A549 (cell line): ENCODE measurements at regions not wholly inside any gene's neighbourhood (a gene's known extent, or its start where the extent isn't known, plus 50 kb on each side); places are given as distances from the start of the nearest gene placed in this dataset.

Experiments used
- ATAC-seq, 2 experiments: fragments of 200-7000 bp in 1 of 2; fragments of >200 bp in 1 of 2; cut with Nextera tagmentation in 1 of 2; cut with Tn5 transposase in 1 of 2; 3 replicates each; pipeline versions ENCODE4 v1.8.0 to v1.9.1; 2018 to 2020; ENCODE audit warnings: mild to moderate bottlenecking in 1 of 2, moderate library complexity in 1 of 2
- CTCF ChIA-PET: fragments of 300-600 bp; sonication (Branson Sonifier 250); formaldehyde crosslinking; extraction: SDS; loops from one replicate; lab custom pipeline; 2021; ENCODE audit warnings: antibody characterized with exemption, inconsistent platforms; lab: Yijun Ruan, JAX
- POLR2A ChIA-PET: fragments of 350-600 bp; formaldehyde crosslinking; extraction: SDS; loops from one replicate; lab custom pipeline; 2021; ENCODE audit warnings: antibody characterized with exemption, inconsistent platforms; lab: Yijun Ruan, JAX
- DNase-seq, 2 experiments: peaks; one replicate each; pipeline versions ENCODE4 v3.0.0 to v3.0.0-alpha.2; 2011 to 2016; ENCODE audit warnings: low read depth in 1 of 2, low spot score in 1 of 2
- FAIRE-seq: peaks from 2 replicates; lab custom pipeline; 2011; peaks lifted over from hg19 to GRCh38; lab: Jason Lieb, UNC
- H3K27ac ChIP-seq, 2 experiments: fragments of >200 bp; sonication (Bioruptor Twin); formaldehyde crosslinking; 3 replicates each; pipeline ENCODE4 v1.5.1; 2016 to 2017
- H3K4me1 ChIP-seq: fragments of >200 bp; sonication (Bioruptor Twin); formaldehyde crosslinking; 3 replicates; pipeline ENCODE4 v1.6.1; 2016
- H3K4me2 ChIP-seq: fragments of >200 bp; sonication (Bioruptor Twin); formaldehyde crosslinking; 3 replicates; pipeline ENCODE4 v1.6.1; 2016
- H3K4me3 ChIP-seq: fragments of >200 bp; sonication (Bioruptor Twin); formaldehyde crosslinking; 3 replicates; pipeline ENCODE4 v1.5.1; 2016
- H3K9me3 ChIP-seq: fragments of >200 bp; sonication (Bioruptor Twin); formaldehyde crosslinking; 3 replicates; pipeline ENCODE4 v1.6.1; 2016
- CBX2 ChIP-seq: fragments of 200-600 bp; sonication (generic); IDR thresholded peaks from 2 replicates; pipeline ENCODE4 v1.6.1; 2016; ENCODE audit warnings: low read depth, mild to moderate bottlenecking, borderline replicate concordance
- EHF ChIP-seq: fragments of 250-450 bp; sonication (Bioruptor Pico); IDR thresholded peaks from 2 replicates; pipeline ENCODE4 v1.5.0; 2020; ENCODE audit warnings: mild to moderate bottlenecking
- EP300 ChIP-seq, 2 experiments: fragments of >200 bp; sonication (Bioruptor Twin); formaldehyde crosslinking; IDR thresholded peaks; 2 replicates in 1 of 2; 3 replicates in 1 of 2; pipeline ENCODE4 v1.6.1; 2016 to 2017
- ESRRA ChIP-seq: fragments of 150-350 bp; IDR thresholded peaks from 2 replicates; pipeline ENCODE4 v1.6.1; 2014; ENCODE audit warnings: mild to moderate bottlenecking, low read length, borderline replicate concordance
- FOSL2 ChIP-seq, 2 experiments: fragments of 450-650 bp in 1 of 2; fragments of >200 bp in 1 of 2; sonication (Bioruptor Twin) in 1 of 2; formaldehyde crosslinking; IDR thresholded peaks; 2 replicates each; pipeline versions ENCODE4 v1.5.0 to v1.6.1; 2016 to 2020; ENCODE audit warnings: mild to moderate bottlenecking in 1 of 2, moderate library complexity in 1 of 2
- GATA3 ChIP-seq: IDR thresholded peaks from 2 replicates; pipeline ENCODE4 v1.6.1; 2012; ENCODE audit warnings: borderline replicate concordance
- HOXB13 ChIP-seq: fragments of 250-450 bp; sonication (Bioruptor Pico); IDR thresholded peaks from 2 replicates; pipeline ENCODE4 v1.5.0; 2020; ENCODE audit warnings: low read depth, mild to moderate bottlenecking, moderate library complexity
- JUN ChIP-seq, 2 experiments: fragments of >200 bp; sonication (Bioruptor Twin); formaldehyde crosslinking; IDR thresholded peaks; 2 replicates in 1 of 2; 3 replicates in 1 of 2; pipeline ENCODE4 v1.6.1; 2016 to 2017
- KDM1A ChIP-seq: fragments of 200-600 bp; sonication (generic); IDR thresholded peaks from 2 replicates; pipeline ENCODE4 v1.6.1; 2016; ENCODE audit warnings: low read depth, mild to moderate bottlenecking
- KDM5A ChIP-seq: fragments of 200-600 bp; sonication (generic); IDR thresholded peaks from 2 replicates; pipeline ENCODE4 v1.6.1; 2016; ENCODE audit warnings: antibody characterized with exemption, mild to moderate bottlenecking
- MAFK ChIP-seq: fragments of 450-650 bp; IDR thresholded peaks from 2 replicates; pipeline ENCODE4 v1.6.1; 2014; ENCODE audit not compliant: partially characterized antibody
- MYC ChIP-seq: IDR thresholded peaks from 2 replicates; pipeline ENCODE4 v1.6.1; 2012; ENCODE audit warnings: mild to moderate bottlenecking, inconsistent platforms, low read length, improper control_type of control experiment, borderline replicate concordance
- NFE2L2 ChIP-seq: fragments of 150-350 bp; conservative IDR thresholded peaks from 2 replicates; pipeline ENCODE4 v1.6.1; 2014; ENCODE audit warnings: low read length
- NPAS2 ChIP-seq: fragments of 250-450 bp; sonication (Bioruptor Pico); IDR thresholded peaks from 2 replicates; pipeline ENCODE4 v1.8.0; 2022; ENCODE audit warnings: mild to moderate bottlenecking, moderate library complexity, borderline replicate concordance
- NR3C1 ChIP-seq: fragments of >200 bp; sonication (Bioruptor Twin); formaldehyde crosslinking; IDR thresholded peaks from 3 replicates; pipeline ENCODE4 v1.6.1; 2017
- PBX3 ChIP-seq: IDR thresholded peaks from 2 replicates; pipeline ENCODE4 v1.6.1; 2012
- RCOR1 ChIP-seq: fragments of 150-350 bp; IDR thresholded peaks from 2 replicates; pipeline ENCODE4 v1.6.1; 2014; ENCODE audit warnings: antibody characterized with exemption, low read length, low read depth
- RNF2 ChIP-seq: fragments of 200-600 bp; sonication (generic); IDR thresholded peaks from 2 replicates; pipeline ENCODE4 v1.6.1; 2016; ENCODE audit warnings: low read depth, mild to moderate bottlenecking, antibody characterized with exemption, moderate library complexity, borderline replicate concordance
- TFCP2L1 ChIP-seq: fragments of 250-450 bp; sonication (Bioruptor Pico); IDR thresholded peaks from 2 replicates; pipeline ENCODE4 v1.5.0; 2021; ENCODE audit warnings: mild to moderate bottlenecking
- TP53 ChIP-seq: fragments of 250-450 bp; sonication (Bioruptor Pico); IDR thresholded peaks from 2 replicates; pipeline ENCODE4 v1.5.0; 2021; ENCODE audit warnings: mild to moderate bottlenecking, moderate library complexity
- ZFP36 ChIP-seq: fragments of 450-650 bp; IDR thresholded peaks from 2 replicates; pipeline ENCODE4 v1.6.1; 2014; ENCODE audit warnings: borderline replicate concordance; ENCODE audit not compliant: partially characterized antibody
- ZSCAN20 ChIP-seq: fragments of 250-450 bp; sonication (Bioruptor Pico); IDR thresholded peaks from 2 replicates; pipeline ENCODE4 v1.8.0; 2022; ENCODE audit warnings: mild to moderate bottlenecking, moderate library complexity
- WGBS: methylation state at CpG from one replicate; pipeline ENCODE4 v1.1.6; 2017; ENCODE audit errors: missing lambda C conversion rate; 5-methylcytosine and 5-hydroxymethylcytosine counted together
- TF ChIP-seq, protein P1 (sequence below): fragments of 200-600 bp; sonication (generic); IDR thresholded peaks from 2 replicates; pipeline ENCODE4 v1.6.1; 2016; ENCODE audit warnings: antibody characterized with exemption, mild to moderate bottlenecking, moderate library complexity
- TF ChIP-seq, protein P2 (sequence below): fragments of 450-650 bp; IDR thresholded peaks from 2 replicates; pipeline ENCODE4 v1.6.1; 2014; ENCODE audit warnings: antibody characterized with exemption

GRCh38 chr17:77592106-77592865 lies 366.2 kb upstream of the TNRC6C start:
- no peak overlapping the region for H3K4me3 ChIP-seq
- H3K27ac ChIP-seq = no peak overlapping the region
- ChIA-PET POLR2A (no interaction called here), CTCF (interaction anchor here (0.8 to 1.6 kb wide), 2 partner anchors 40 to 50 kb away, joined by 4 read pairs; no protein-coding TSS in a partner anchor)
- H3K9me3 ChIP-seq = peaks cover 7% of the 10 kb centered on the region
- 66% methylated on average over 13 of the region's 13 CpGs for WGBS
- DNase-seq (no peak), FAIRE-seq (no peak), ATAC-seq (no peak)
- H3K4me2 ChIP-seq = no peak overlapping the region
- TF ChIP-seq TFCP2L1 (CRISPR knock-in tag) (no peak), TP53 (CRISPR knock-in tag) (no peak), PBX3 (no peak), NPAS2 (no peak), NR3C1 (no peak), ZFP36 (no peak), JUN (IDR thresholded peaks at IDR 0.05) (no peak), EHF (CRISPR knock-in tag) (no peak)
- TF ChIP-seq, protein P1, sequence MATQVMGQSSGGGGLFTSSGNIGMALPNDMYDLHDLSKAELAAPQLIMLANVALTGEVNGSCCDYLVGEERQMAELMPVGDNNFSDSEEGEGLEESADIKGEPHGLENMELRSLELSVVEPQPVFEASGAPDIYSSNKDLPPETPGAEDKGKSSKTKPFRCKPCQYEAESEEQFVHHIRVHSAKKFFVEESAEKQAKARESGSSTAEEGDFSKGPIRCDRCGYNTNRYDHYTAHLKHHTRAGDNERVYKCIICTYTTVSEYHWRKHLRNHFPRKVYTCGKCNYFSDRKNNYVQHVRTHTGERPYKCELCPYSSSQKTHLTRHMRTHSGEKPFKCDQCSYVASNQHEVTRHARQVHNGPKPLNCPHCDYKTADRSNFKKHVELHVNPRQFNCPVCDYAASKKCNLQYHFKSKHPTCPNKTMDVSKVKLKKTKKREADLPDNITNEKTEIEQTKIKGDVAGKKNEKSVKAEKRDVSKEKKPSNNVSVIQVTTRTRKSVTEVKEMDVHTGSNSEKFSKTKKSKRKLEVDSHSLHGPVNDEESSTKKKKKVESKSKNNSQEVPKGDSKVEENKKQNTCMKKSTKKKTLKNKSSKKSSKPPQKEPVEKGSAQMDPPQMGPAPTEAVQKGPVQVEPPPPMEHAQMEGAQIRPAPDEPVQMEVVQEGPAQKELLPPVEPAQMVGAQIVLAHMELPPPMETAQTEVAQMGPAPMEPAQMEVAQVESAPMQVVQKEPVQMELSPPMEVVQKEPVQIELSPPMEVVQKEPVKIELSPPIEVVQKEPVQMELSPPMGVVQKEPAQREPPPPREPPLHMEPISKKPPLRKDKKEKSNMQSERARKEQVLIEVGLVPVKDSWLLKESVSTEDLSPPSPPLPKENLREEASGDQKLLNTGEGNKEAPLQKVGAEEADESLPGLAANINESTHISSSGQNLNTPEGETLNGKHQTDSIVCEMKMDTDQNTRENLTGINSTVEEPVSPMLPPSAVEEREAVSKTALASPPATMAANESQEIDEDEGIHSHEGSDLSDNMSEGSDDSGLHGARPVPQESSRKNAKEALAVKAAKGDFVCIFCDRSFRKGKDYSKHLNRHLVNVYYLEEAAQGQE = no peak
- no peaks in the 10 kb centered on the region for H3K4me1 ChIP-seq

- Histone ChIP-seq H3K27ac (no peak overlapping the region), H3K4me3 (no peak overlapping the region), H3K9me3 (no peaks in the 10 kb centered on the region), H3K4me1 (no peaks in the 10 kb centered on the region), H3K4me2 (no peak overlapping the region)
- ChIA-PET POLR2A (no interaction called here), CTCF (interaction anchor here (2.9 kb wide), 1 partner anchor 14 kb away, joined by 11 read pairs; no protein-coding TSS in a partner anchor)
- 54% methylated on average over 5 of the region's 5 CpGs for WGBS
- FAIRE-seq (no peak), DNase-seq (no peak), ATAC-seq (no peak)
- TF ChIP-seq EP300 (IDR thresholded peaks at IDR 0.05) (no peak), HOXB13 (CRISPR knock-in tag) (no peak), GATA3 (no peak), MYC (no peak), JUN (IDR thresholded peaks at IDR 0.05) (no peak), NFE2L2 (no peak), CBX2 (no peak), MAFK (no peak), ZSCAN20 (CRISPR knock-in tag) (no peak), ESRRA (no peak), RCOR1 (no peak), EHF (CRISPR knock-in tag) (no peak), RNF2 (no peak), KDM5A (no peak), FOSL2 (IDR thresholded peaks at IDR 0.05) (no peak), FOSL2 (CRISPR knock-in tag; IDR thresholded peaks at IDR 0.05) (no peak), KDM1A (no peak)
- TF ChIP-seq, protein P2, sequence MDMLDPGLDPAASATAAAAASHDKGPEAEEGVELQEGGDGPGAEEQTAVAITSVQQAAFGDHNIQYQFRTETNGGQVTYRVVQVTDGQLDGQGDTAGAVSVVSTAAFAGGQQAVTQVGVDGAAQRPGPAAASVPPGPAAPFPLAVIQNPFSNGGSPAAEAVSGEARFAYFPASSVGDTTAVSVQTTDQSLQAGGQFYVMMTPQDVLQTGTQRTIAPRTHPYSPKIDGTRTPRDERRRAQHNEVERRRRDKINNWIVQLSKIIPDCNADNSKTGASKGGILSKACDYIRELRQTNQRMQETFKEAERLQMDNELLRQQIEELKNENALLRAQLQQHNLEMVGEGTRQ = no peak
Measured at GRCh38 chr17:77593081-77593480, 365.4 kb upstream of the TNRC6C start.
